ENCODE measurements at regions not wholly inside any gene's neighbourhood (a gene's known extent, or its start where the extent isn't known, plus 50 kb on each side); places are given as distances from the start of the nearest gene placed in this dataset.
A peak's percentile ranks its signal among the peaks of the same experiment; 100 is the strongest.
"Not testable (repeated sequence)": the region's sequence is repeated elsewhere in the genome, so short reads cannot be mapped to it uniquely, and the experiment has no call there.

GRCh38 chr2:223285370-223286265 is 233.6 kb downstream of the KCNE4 start:
- Histone ChIP-seq H3K27ac (replicated peaks) (no peak overlapping the region), H3K4me1 (no peaks in the 10 kb centered on the region), H3K9me3 (replicated peaks) (peaks cover 15% of the 10 kb centered on the region), H3K36me3 (no peaks in the 10 kb centered on the region), H3K27me3 (ENCODE audit: low read depth) (no peaks in the 10 kb centered on the region), H3K4me3 (no peak overlapping the region)
- DNase-seq = no peak
- no peak for TF ChIP-seq CTCF (IDR thresholded peaks at IDR 0.05; ENCODE audit: borderline replicate concordance)
- intact Hi-C loops (cut with micrococcal nuclease) = no loop called here

- H3K27me3 ChIP-seq (ENCODE audit: low read depth) = peaks cover 8% of the 10 kb centered on the region
- no peaks in the 10 kb centered on the region for H3K4me1 ChIP-seq
- DNase-seq = no peak
- peaks cover 24% of the 10 kb centered on the region for H3K9me3 ChIP-seq (replicated peaks)
- no peak for TF ChIP-seq CTCF (IDR thresholded peaks at IDR 0.05; ENCODE audit: borderline replicate concordance)
- intact Hi-C loops (cut with micrococcal nuclease) = no loop called here
- no peaks in the 10 kb centered on the region for H3K36me3 ChIP-seq
- no peak overlapping the region for H3K4me3 ChIP-seq
- no peak overlapping the region for H3K27ac ChIP-seq (replicated peaks)
These were observed 242.8 kb downstream of the KCNE4 start for GRCh38 chr2:223294756-223295155.

GRCh38 chr2:223297788-223298187 is 245.8 kb downstream of the KCNE4 start:
- no peaks in the 10 kb centered on the region for H3K4me1 ChIP-seq
- peaks cover 10% of the 10 kb centered on the region for H3K9me3 ChIP-seq (replicated peaks)
- H3K36me3 ChIP-seq = no peaks in the 10 kb centered on the region
- intact Hi-C loops (cut with micrococcal nuclease) = no loop called here
- H3K27me3 ChIP-seq (ENCODE audit: low read depth) = peaks cover 8% of the 10 kb centered on the region
- no peak for DNase-seq
- TF ChIP-seq CTCF (IDR thresholded peaks at IDR 0.05; ENCODE audit: borderline replicate concordance) = no peak
- no peak overlapping the region for H3K27ac ChIP-seq (replicated peaks)
- no peak overlapping the region for H3K4me3 ChIP-seq

GRCh38 chr2:223298329-223298728 is 246.3 kb downstream of the KCNE4 start:
- H3K36me3 ChIP-seq; H3K27me3 ChIP-seq (ENCODE audit: low read depth); DNase-seq; H3K4me1 ChIP-seq; H3K27ac ChIP-seq (replicated peaks); intact Hi-C loops (cut with micrococcal nuclease); H3K9me3 ChIP-seq (replicated peaks); H3K4me3 ChIP-seq: not testable (repeated sequence)

- DNase-seq = no peak
- no peaks in the 10 kb centered on the region for H3K36me3 ChIP-seq
- H3K4me1 ChIP-seq = no peaks in the 10 kb centered on the region
- intact Hi-C loops (cut with micrococcal nuclease) = no loop called here
- no peak overlapping the region for H3K27ac ChIP-seq (replicated peaks)
- TF ChIP-seq CTCF (IDR thresholded peaks at IDR 0.05; ENCODE audit: borderline replicate concordance) = no peak
- no peak overlapping the region for H3K4me3 ChIP-seq
- H3K9me3 ChIP-seq (replicated peaks) = peaks cover 5% of the 10 kb centered on the region
- no peaks in the 10 kb centered on the region for H3K27me3 ChIP-seq (ENCODE audit: low read depth)
These were observed 248.3 kb downstream of the KCNE4 start for GRCh38 chr2:223300326-223300725.

- no peak overlapping the region for H3K27ac ChIP-seq (replicated peaks)
These were observed 254.4 kb downstream of the KCNE4 start for GRCh38 chr2:223306371-223306770.

More at GRCh38 chr2:223306371-223306770, 254.4 kb downstream of the KCNE4 start:
- Histone ChIP-seq H3K27me3 (ENCODE audit: low read depth) (no peaks in the 10 kb centered on the region), H3K9me3 (replicated peaks) (peaks cover 5% of the 10 kb centered on the region), H3K4me3 (no peak overlapping the region), H3K36me3 (no peaks in the 10 kb centered on the region), H3K4me1 (no peaks in the 10 kb centered on the region)
- peak; percentile 33 for TF ChIP-seq CTCF (IDR thresholded peaks at IDR 0.05; ENCODE audit: borderline replicate concordance)
- DNase-seq = no peak
- intact Hi-C loops (cut with micrococcal nuclease) = no loop called here
